ENCODE measurements at regions not wholly inside any gene's neighbourhood (a gene's known extent, or its start where the extent isn't known, plus 50 kb on each side); places are given as distances from the start of the nearest gene placed in this dataset.

GRCh38 chr9:88732128-88732527 lies 197.2 kb downstream of the NXNL2 start:
- H3K4me3 ChIP-seq (ENCODE audit: control insufficient read depth, low read depth, low read length), result no peak overlapping the region
- DNase-seq (ENCODE audit: low read depth), result no peak
- no peak for TF ChIP-seq CTCF (IDR thresholded peaks at IDR 0.05; ENCODE audit: control insufficient read depth, insufficient read depth, low read depth, low read length, missing control alignments)

GRCh38 chr9:88733651-88734421 lies 198.9 kb downstream of the NXNL2 start:
- no peak for TF ChIP-seq CTCF (IDR thresholded peaks at IDR 0.05; ENCODE audit: control insufficient read depth, insufficient read depth, low read depth, low read length, missing control alignments)
- no peak for DNase-seq (ENCODE audit: low read depth)
- no peak overlapping the region for H3K4me3 ChIP-seq (ENCODE audit: control insufficient read depth, low read depth, low read length)

GRCh38 chr9:88734527-88734926 lies 199.5 kb downstream of the NXNL2 start:
- no peak for TF ChIP-seq CTCF (IDR thresholded peaks at IDR 0.05; ENCODE audit: control insufficient read depth, insufficient read depth, low read depth, low read length, missing control alignments)
- H3K4me3 ChIP-seq (ENCODE audit: control insufficient read depth, low read depth, low read length), result no peak overlapping the region
- DNase-seq (ENCODE audit: low read depth), result no peak

- no peak for TF ChIP-seq CTCF (IDR thresholded peaks at IDR 0.05; ENCODE audit: control insufficient read depth, insufficient read depth, low read depth, low read length, missing control alignments)
- DNase-seq (ENCODE audit: low read depth), result no peak
- no peak overlapping the region for H3K4me3 ChIP-seq (ENCODE audit: control insufficient read depth, low read depth, low read length)
Measured at GRCh38 chr9:88736136-88736637, 201.2 kb downstream of the NXNL2 start.

- no peak overlapping the region for H3K4me3 ChIP-seq (ENCODE audit: control insufficient read depth, low read depth, low read length)
- no peak for TF ChIP-seq CTCF (IDR thresholded peaks at IDR 0.05; ENCODE audit: control insufficient read depth, insufficient read depth, low read depth, low read length, missing control alignments)
- no peak for DNase-seq (ENCODE audit: low read depth)
Measured at GRCh38 chr9:88737031-88737430, 202.1 kb downstream of the NXNL2 start.

- TF ChIP-seq CTCF (IDR thresholded peaks at IDR 0.05; ENCODE audit: control insufficient read depth, insufficient read depth, low read depth, low read length, missing control alignments), result no peak
- DNase-seq (ENCODE audit: low read depth), result no peak
- H3K4me3 ChIP-seq (ENCODE audit: control insufficient read depth, low read depth, low read length), result no peak overlapping the region
Measured at GRCh38 chr9:88737876-88738275, 202.9 kb downstream of the NXNL2 start.

All from AG09309 (cell line).